ENCODE measurements at regions not wholly inside any gene's neighbourhood (a gene's known extent, or its start where the extent isn't known, plus 50 kb on each side); places are given as distances from the start of the nearest gene placed in this dataset.
A peak's percentile ranks its signal among the peaks of the same experiment; 100 is the strongest.

GRCh38 chr16:86025706-86026105 lies 126.7 kb downstream of the IRF8 start:
- DNase-seq: peak; percentile 28
- Mint-ChIP-seq H3K36me3 (ENCODE audit: low read depth) (peaks cover 2% of the 10 kb centered on the region), H3K27ac (no peak overlapping the region), H3K27me3 (ENCODE audit: insufficient read depth) (peaks cover 21% of the 10 kb centered on the region), H3K4me1 (peaks cover 13% of the 10 kb centered on the region), H3K4me3 (no peak overlapping the region), H3K9me3 (peaks cover 24% of the 10 kb centered on the region)
- no peak overlapping the region for H3K27ac ChIP-seq (ENCODE audit: low read depth, low read length)
- peaks cover 21% of the 10 kb centered on the region for H3K9me3 ChIP-seq (ENCODE audit: control insufficient read depth, low read length)
- TF ChIP-seq CTCF (conservative IDR thresholded peaks at IDR 0.05): no peak
- H3K27me3 ChIP-seq (ENCODE audit: control insufficient read depth, insufficient read depth, low read length, poor library complexity, severe bottlenecking): no peaks in the 10 kb centered on the region
- H3K4me1 ChIP-seq (ENCODE audit: control insufficient read depth, insufficient read depth, low read length): no peaks in the 10 kb centered on the region
- no peaks in the 10 kb centered on the region for H3K36me3 ChIP-seq (ENCODE audit: control insufficient read depth, insufficient read depth, low read length)
- no peak overlapping the region for H3K4me3 ChIP-seq (ENCODE audit: low read length)
- H3K9ac ChIP-seq (ENCODE audit: extremely low read depth, low read length, poor library complexity, severe bottlenecking): no peak overlapping the region
- 80% methylated on average over 1 to 3 of the region's 3 CpGs for WGBS, 2 experiments (ENCODE audit: insufficient coverage in 1 of 2, insufficient read length in 1 of 2)

DNA sequence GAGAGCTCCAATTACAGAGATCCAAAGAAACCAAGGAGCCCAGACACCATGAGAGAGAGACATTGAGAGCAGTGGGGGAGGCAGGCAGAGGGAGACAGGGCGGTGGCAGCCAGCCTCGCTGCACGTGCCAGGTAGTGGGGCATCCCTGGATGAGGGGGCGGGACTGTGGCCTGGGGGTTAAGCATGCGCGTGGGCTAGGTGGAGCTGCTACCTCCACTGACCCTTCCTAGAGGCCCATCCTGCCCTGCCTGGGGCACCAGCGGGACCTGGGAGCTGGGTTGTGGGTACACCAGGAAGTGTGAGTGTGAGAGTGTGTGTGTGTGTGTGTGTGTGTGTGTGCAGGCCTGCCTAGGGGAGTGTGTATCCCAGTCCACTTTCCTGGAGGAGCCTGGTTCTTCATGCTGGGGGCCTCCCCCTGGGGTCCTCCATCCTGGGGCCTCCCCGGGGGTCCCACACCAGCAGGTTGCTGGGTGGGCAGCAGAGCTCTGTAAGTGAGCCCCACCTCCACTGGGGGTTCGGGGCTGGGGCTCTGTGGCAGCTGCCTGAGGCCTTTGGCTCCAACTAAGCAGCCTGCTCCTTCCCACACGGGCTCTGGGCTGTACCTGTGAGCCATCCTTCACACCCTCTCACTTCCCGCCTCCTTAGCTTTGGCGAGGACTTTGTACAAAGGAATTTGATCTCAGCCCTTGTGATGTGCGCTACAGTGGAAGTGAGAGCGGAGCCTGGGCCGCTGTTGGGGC lies 127.4 kb downstream of the IRF8 start:
- 80 to 86% methylated on average over 7 to 15 of the region's 15 CpGs for WGBS, 2 experiments (ENCODE audit: insufficient coverage in 1 of 2, insufficient read length in 1 of 2)
- Mint-ChIP-seq H3K9me3 (peaks cover 22% of the 10 kb centered on the region), H3K4me3 (no peak overlapping the region), H3K4me1 (peaks cover 13% of the 10 kb centered on the region), H3K27ac (no peak overlapping the region), H3K27me3 (ENCODE audit: insufficient read depth) (peaks cover 17% of the 10 kb centered on the region), H3K36me3 (ENCODE audit: low read depth) (peaks cover 2% of the 10 kb centered on the region)
- no peak overlapping the region for H3K27ac ChIP-seq (ENCODE audit: low read depth, low read length)
- H3K9ac ChIP-seq (ENCODE audit: extremely low read depth, low read length, poor library complexity, severe bottlenecking): no peak overlapping the region
- no peaks in the 10 kb centered on the region for H3K27me3 ChIP-seq (ENCODE audit: control insufficient read depth, insufficient read depth, low read length, poor library complexity, severe bottlenecking)
- no peaks in the 10 kb centered on the region for H3K4me1 ChIP-seq (ENCODE audit: control insufficient read depth, insufficient read depth, low read length)
- H3K36me3 ChIP-seq (ENCODE audit: control insufficient read depth, insufficient read depth, low read length): no peaks in the 10 kb centered on the region
- H3K9me3 ChIP-seq (ENCODE audit: control insufficient read depth, low read length): peaks cover 26% of the 10 kb centered on the region
- peak; percentile 44 for DNase-seq
- no peak for TF ChIP-seq CTCF (conservative IDR thresholded peaks at IDR 0.05)
- H3K4me3 ChIP-seq (ENCODE audit: low read length): no peak overlapping the region

GRCh38 chr16:86026916-86027315 lies 128.0 kb downstream of the IRF8 start:
- Mint-ChIP-seq H3K27ac (no peak overlapping the region), H3K4me3 (no peak overlapping the region), H3K9me3 (peaks cover 22% of the 10 kb centered on the region), H3K27me3 (ENCODE audit: insufficient read depth) (peaks cover 17% of the 10 kb centered on the region), H3K36me3 (ENCODE audit: low read depth) (peaks cover 2% of the 10 kb centered on the region), H3K4me1 (peaks cover 13% of the 10 kb centered on the region)
- Histone ChIP-seq H3K27ac (ENCODE audit: low read depth, low read length) (no peak overlapping the region), H3K9me3 (ENCODE audit: control insufficient read depth, low read length) (peaks cover 26% of the 10 kb centered on the region), H3K4me3 (ENCODE audit: low read length) (no peak overlapping the region), H3K27me3 (ENCODE audit: control insufficient read depth, insufficient read depth, low read length, poor library complexity, severe bottlenecking) (no peaks in the 10 kb centered on the region), H3K4me1 (ENCODE audit: control insufficient read depth, insufficient read depth, low read length) (no peaks in the 10 kb centered on the region), H3K9ac (ENCODE audit: extremely low read depth, low read length, poor library complexity, severe bottlenecking) (no peak overlapping the region), H3K36me3 (ENCODE audit: control insufficient read depth, insufficient read depth, low read length) (no peaks in the 10 kb centered on the region)
- WGBS, 2 experiments (ENCODE audit: insufficient coverage in 1 of 2, insufficient read length in 1 of 2): 87 to 97% methylated on average over 6 to 7 of the region's 7 CpGs
- DNase-seq: no peak
- TF ChIP-seq CTCF (conservative IDR thresholded peaks at IDR 0.05): no peak

Data from endodermal cell (in vitro differentiated cells).